Kidney (tissue), 13 donors: ENCODE measurements at regions not wholly inside any gene's neighbourhood (a gene's known extent, or its start where the extent isn't known, plus 50 kb on each side); places are given as distances from the start of the nearest gene placed in this dataset.

Experiments
- DNase-seq, 5 donors: peaks; one replicate each; pipeline ENCODE4 v3.0.0-alpha.2; 2013 to 2020
- FAIRE-seq: peaks from 2 replicates; lab custom pipeline; 2012; peaks lifted over from hg19 to GRCh38; lab: Jason Lieb, UNC
- H3K27ac ChIP-seq, 2 donors: one replicate each; pipeline ENCODE4 v1.7.0; 2013; ENCODE audit warnings: low read depth in 2 of 2, low read length in 2 of 2, inconsistent platforms in 1 of 2
- H3K27me3 ChIP-seq: one replicate; pipeline ENCODE4 v1.7.1; 2013; ENCODE audit warnings: low read length, inconsistent platforms; ENCODE audit not compliant: control insufficient read depth, insufficient read depth
- H3K36me3 ChIP-seq, 3 donors: one replicate each; pipeline versions ENCODE4 v1.7.0 to v1.7.1; 2013; ENCODE audit warnings: low read length in 3 of 3, control low read depth in 1 of 3, inconsistent platforms in 1 of 3; ENCODE audit not compliant: insufficient read depth in 3 of 3, control insufficient read depth in 2 of 3
- H3K4me1 ChIP-seq, 3 donors: one replicate each; pipeline versions ENCODE4 v1.7.0 to v1.7.1; 2013; ENCODE audit warnings: low read length in 3 of 3, inconsistent platforms in 1 of 3, low read depth in 1 of 3; ENCODE audit not compliant: control insufficient read depth in 2 of 3, insufficient read depth in 2 of 3
- H3K4me3 ChIP-seq, 3 donors: one replicate each; pipeline versions ENCODE4 v1.7.0 to v1.8.1; 2013; ENCODE audit warnings: low read length in 3 of 3, control low read depth in 1 of 3, inconsistent platforms in 1 of 3
- H3K9ac ChIP-seq, 3 donors: one replicate each; pipeline versions ENCODE4 v1.7.0 to v1.7.1; 2013; ENCODE audit warnings: low read length in 3 of 3, control low read depth in 1 of 3, inconsistent platforms in 1 of 3
- H3K9me3 ChIP-seq, 3 donors: one replicate each; pipeline versions ENCODE4 v1.7.0 to v1.7.1; 2013; ENCODE audit warnings: low read length in 3 of 3, control low read depth in 1 of 3, inconsistent platforms in 1 of 3; ENCODE audit not compliant: control insufficient read depth in 2 of 3, insufficient read depth in 1 of 3
- intact Hi-C: fragments of 100-400 bp; cut with DNase I; formaldehyde crosslinking; loops from one replicate; pipeline ENCODE4 v1.11.1; 2022
- TF ChIP-seq, protein P1 (sequence below): IDR thresholded peaks from 3 replicates; pipeline ENCODE4 v1.5.1; 2012; ENCODE audit warnings: mild to moderate bottlenecking, moderate library complexity, borderline replicate concordance; ENCODE audit not compliant: insufficient read depth; ENCODE audit errors: extremely low read depth
- donor health status: control.
- donor health status: control.
- donor health status: control.
- donor health status: control.
- donor health status: control.
- donor health status: DM: yes; HTN: yes; CAD: no.
- donor health status: Normal renal cell carcinoma (clear cell type).

DNA sequence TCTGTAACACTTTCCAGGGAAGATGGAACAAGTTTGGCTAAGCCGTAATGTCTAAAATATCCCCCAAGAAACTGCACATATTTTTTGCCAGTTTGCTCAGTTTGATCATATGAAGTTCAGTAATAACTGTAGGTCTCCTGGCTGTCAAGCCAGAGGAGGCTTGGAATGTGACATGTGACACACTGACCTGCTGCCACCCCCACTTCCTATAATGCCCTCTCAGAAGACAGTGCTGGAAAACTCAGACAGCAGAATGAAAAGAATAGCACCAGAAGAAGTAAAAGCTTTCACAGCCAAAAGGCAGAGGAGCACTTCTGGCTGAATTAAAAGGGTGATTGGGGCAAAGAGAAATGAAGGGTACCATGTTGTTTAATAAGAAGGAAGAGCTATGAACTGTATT lies 67.4 kb upstream of the UBAC2 start:
- H3K4me1 ChIP-seq: no peaks in the 10 kb centered on the region
- no peak overlapping the region for H3K27ac ChIP-seq
- DNase-seq (peak in 1 of 5 donors; percentile 5), FAIRE-seq (no peak)
- H3K9ac ChIP-seq: no peak overlapping the region
- intact Hi-C loops: no loop called here
- no peaks in the 10 kb centered on the region for H3K36me3 ChIP-seq
- no peaks in the 10 kb centered on the region for H3K27me3 ChIP-seq
- TF ChIP-seq, protein P1, sequence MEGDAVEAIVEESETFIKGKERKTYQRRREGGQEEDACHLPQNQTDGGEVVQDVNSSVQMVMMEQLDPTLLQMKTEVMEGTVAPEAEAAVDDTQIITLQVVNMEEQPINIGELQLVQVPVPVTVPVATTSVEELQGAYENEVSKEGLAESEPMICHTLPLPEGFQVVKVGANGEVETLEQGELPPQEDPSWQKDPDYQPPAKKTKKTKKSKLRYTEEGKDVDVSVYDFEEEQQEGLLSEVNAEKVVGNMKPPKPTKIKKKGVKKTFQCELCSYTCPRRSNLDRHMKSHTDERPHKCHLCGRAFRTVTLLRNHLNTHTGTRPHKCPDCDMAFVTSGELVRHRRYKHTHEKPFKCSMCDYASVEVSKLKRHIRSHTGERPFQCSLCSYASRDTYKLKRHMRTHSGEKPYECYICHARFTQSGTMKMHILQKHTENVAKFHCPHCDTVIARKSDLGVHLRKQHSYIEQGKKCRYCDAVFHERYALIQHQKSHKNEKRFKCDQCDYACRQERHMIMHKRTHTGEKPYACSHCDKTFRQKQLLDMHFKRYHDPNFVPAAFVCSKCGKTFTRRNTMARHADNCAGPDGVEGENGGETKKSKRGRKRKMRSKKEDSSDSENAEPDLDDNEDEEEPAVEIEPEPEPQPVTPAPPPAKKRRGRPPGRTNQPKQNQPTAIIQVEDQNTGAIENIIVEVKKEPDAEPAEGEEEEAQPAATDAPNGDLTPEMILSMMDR: no peak
- H3K4me3 ChIP-seq: no peak overlapping the region
- peaks cover 0 to 3% (median 0%) of the 10 kb centered on the region in 3 donors for H3K9me3 ChIP-seq

DNA sequence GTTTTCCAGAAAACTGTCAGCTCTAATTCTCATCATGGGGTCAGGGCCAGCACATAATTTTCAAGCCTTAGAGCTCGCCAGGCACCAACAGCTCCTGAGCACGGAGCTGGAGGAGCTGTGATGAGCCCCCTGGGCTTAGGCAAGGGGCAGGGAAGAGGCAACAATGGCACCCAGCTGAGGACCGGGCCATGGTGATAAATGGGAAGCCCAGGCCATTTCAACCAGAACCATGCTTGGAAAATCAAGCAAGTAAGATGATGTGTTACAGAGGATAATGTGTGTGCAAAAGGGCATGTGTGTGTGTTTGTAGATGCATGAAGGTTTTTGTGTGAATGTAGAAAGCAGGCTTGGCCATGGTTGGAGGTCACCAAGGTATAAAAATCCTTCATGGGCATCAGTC lies 66.8 kb upstream of the UBAC2 start:
- no peak overlapping the region for H3K9ac ChIP-seq
- H3K4me3 ChIP-seq: no peak overlapping the region
- DNase-seq (no peak), FAIRE-seq (no peak)
- intact Hi-C loops: no loop called here
- TF ChIP-seq, protein P1: no peak
- H3K9me3 ChIP-seq: peaks cover 0 to 3% (median 0%) of the 10 kb centered on the region in 3 donors
- no peaks in the 10 kb centered on the region for H3K36me3 ChIP-seq
- H3K27me3 ChIP-seq: no peaks in the 10 kb centered on the region
- H3K4me1 ChIP-seq: no peaks in the 10 kb centered on the region
- H3K27ac ChIP-seq: no peak overlapping the region

DNA sequence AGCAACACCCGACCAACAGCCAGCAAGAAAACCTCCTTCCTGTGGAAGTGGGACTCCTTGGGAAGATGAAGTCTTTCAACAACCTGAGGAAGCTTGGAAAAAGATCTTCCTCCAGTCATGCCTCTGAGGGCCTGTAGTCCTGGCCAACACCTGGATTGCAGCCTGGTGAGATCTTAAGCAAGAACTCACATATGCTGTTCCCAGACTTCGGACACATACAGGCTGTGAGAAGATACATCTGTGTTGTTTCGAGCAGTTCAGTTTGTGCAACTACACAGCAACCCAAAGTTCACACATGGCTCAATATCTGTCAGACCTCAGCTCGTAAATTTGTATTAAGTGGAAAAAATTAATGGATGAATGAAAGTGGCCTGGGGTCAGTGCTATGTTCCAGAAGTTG lies 65.1 kb upstream of the UBAC2 start:
- Histone ChIP-seq H3K27me3 (no peaks in the 10 kb centered on the region), H3K36me3 (no peaks in the 10 kb centered on the region), H3K4me1 (no peaks in the 10 kb centered on the region), H3K9me3 (peaks cover 0 to 3% (median 0%) of the 10 kb centered on the region in 3 donors), H3K9ac (no peak overlapping the region), H3K4me3 (no peak overlapping the region), H3K27ac (no peak overlapping the region)
- DNase-seq: peak in 1 of 5 donors; percentile 47
- intact Hi-C loops: no loop called here
- FAIRE-seq: no peak
- TF ChIP-seq, protein P1: no peak

DNA sequence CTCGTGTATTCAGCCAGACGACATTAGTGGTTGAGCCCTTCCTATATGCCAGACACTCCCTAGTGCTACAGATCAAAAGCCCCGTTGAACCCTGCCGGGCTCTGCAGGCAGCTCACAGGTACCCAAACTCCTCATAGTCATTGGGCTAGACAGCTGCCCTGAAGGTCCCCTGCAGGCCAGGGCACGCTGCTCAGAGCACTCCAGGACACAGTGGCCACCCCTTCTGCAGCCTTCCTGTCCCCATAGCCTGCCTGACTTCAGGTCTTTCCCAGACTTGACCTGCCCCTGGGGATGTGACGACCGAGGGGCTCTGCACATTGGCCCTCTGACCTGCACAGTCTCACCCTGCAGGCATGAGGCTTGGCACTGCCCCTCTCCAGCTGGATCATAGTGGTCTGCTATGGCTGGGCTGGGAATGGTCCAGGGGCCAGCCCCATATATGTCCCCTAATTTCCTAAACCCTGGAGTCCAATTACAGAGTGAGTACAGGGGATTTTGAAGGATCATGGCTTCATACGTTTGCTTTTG lies 64.2 kb upstream of the UBAC2 start:
- FAIRE-seq: no peak
- no peak for DNase-seq
- no peak overlapping the region for H3K4me3 ChIP-seq
- no peaks in the 10 kb centered on the region for H3K27me3 ChIP-seq
- H3K9ac ChIP-seq: no peak overlapping the region
- H3K4me1 ChIP-seq: no peaks in the 10 kb centered on the region
- no peaks in the 10 kb centered on the region for H3K36me3 ChIP-seq
- intact Hi-C loops: no loop called here
- peaks cover 0 to 6% (median 0%) of the 10 kb centered on the region in 3 donors for H3K9me3 ChIP-seq
- no peak overlapping the region for H3K27ac ChIP-seq
- TF ChIP-seq, protein P1: no peak
